HEK293 (cell line): ENCODE measurements at regions not wholly inside any gene's neighbourhood (a gene's known extent, or its start where the extent isn't known, plus 50 kb on each side); places are given as distances from the start of the nearest gene placed in this dataset.
"Not testable (repeated sequence)": the region's sequence is repeated elsewhere in the genome, so short reads cannot be mapped to it uniquely, and the experiment has no call there.

Experiments
- HOXA7 ChIP-seq: sonication (generic); formaldehyde crosslinking; IDR thresholded peaks from 2 replicates; pipeline ENCODE4 v1.8.1; 2022; ENCODE audit warnings: missing genetic modification reagents, borderline replicate concordance
- SCRT1 ChIP-seq: fragments of 450-650 bp; formaldehyde crosslinking; IDR thresholded peaks from 2 replicates; pipeline ENCODE4 v1.5.1; 2016; ENCODE audit warnings: missing biosample characterization, missing genetic modification characterization, borderline replicate concordance
- SETDB1 ChIP-seq: IDR thresholded peaks from one replicate; pipeline ENCODE4 v1.6.1; 2017; ENCODE audit warnings: mild to moderate bottlenecking, low read length, moderate library complexity, mixed read lengths; ENCODE audit not compliant: insufficient read length
- ZFHX2 ChIP-seq: fragments of 450-650 bp; formaldehyde crosslinking; conservative IDR thresholded peaks from 2 replicates; pipeline ENCODE4 v1.5.1; 2016; ENCODE audit warnings: missing biosample characterization, missing genetic modification characterization
- ZFP3 ChIP-seq: fragments of 450-650 bp; formaldehyde crosslinking; IDR thresholded peaks from 2 replicates; pipeline ENCODE4 v1.5.1; 2016; ENCODE audit warnings: low read depth, missing biosample characterization, missing genetic modification characterization
- ZNF2 ChIP-seq: fragments of 450-650 bp; formaldehyde crosslinking; IDR thresholded peaks from 2 replicates; pipeline ENCODE4 v1.5.1; 2016; ENCODE audit warnings: missing biosample characterization, missing genetic modification characterization
- TF ChIP-seq, protein P1 (sequence below): fragments of 450-650 bp; formaldehyde crosslinking; IDR thresholded peaks from 2 replicates; pipeline ENCODE4 v1.5.1; 2016; ENCODE audit warnings: missing biosample characterization, missing genetic modification characterization
- TF ChIP-seq, protein P2 (sequence below): fragments of 450-650 bp; formaldehyde crosslinking; IDR thresholded peaks from 2 replicates; pipeline ENCODE4 v1.5.1; 2016; ENCODE audit warnings: missing biosample characterization, missing genetic modification characterization, low read depth

DNA sequence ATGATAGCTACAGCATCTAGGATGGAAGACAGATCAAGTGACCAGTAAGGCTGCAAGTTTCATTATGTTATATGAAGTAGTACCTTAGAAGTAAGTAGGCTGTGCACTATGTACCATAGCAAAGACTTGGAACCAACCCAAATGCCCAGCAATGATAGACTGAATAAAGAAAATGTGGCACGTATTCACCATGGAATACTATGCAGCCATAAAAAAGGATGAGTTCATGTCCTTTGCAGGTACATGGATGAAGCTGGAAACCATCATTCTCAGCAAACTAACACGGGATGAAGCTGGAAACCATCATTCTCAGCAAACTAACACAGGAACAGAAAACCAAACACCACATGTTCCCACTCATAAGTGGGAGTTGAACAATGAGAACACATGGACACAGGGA, 122.9 kb upstream of the DAP start:
- TF ChIP-seq, protein P1, sequence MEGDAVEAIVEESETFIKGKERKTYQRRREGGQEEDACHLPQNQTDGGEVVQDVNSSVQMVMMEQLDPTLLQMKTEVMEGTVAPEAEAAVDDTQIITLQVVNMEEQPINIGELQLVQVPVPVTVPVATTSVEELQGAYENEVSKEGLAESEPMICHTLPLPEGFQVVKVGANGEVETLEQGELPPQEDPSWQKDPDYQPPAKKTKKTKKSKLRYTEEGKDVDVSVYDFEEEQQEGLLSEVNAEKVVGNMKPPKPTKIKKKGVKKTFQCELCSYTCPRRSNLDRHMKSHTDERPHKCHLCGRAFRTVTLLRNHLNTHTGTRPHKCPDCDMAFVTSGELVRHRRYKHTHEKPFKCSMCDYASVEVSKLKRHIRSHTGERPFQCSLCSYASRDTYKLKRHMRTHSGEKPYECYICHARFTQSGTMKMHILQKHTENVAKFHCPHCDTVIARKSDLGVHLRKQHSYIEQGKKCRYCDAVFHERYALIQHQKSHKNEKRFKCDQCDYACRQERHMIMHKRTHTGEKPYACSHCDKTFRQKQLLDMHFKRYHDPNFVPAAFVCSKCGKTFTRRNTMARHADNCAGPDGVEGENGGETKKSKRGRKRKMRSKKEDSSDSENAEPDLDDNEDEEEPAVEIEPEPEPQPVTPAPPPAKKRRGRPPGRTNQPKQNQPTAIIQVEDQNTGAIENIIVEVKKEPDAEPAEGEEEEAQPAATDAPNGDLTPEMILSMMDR (tag by site-specific recombination) = not testable (repeated sequence)
- TF ChIP-seq SETDB1; SCRT1 (tag by site-specific recombination); ZNF2 (tag by site-specific recombination); ZFHX2; ZFP3 (tag by site-specific recombination); HOXA7 (CRISPR knock-in tag): not testable (repeated sequence)
- TF ChIP-seq, protein P2, sequence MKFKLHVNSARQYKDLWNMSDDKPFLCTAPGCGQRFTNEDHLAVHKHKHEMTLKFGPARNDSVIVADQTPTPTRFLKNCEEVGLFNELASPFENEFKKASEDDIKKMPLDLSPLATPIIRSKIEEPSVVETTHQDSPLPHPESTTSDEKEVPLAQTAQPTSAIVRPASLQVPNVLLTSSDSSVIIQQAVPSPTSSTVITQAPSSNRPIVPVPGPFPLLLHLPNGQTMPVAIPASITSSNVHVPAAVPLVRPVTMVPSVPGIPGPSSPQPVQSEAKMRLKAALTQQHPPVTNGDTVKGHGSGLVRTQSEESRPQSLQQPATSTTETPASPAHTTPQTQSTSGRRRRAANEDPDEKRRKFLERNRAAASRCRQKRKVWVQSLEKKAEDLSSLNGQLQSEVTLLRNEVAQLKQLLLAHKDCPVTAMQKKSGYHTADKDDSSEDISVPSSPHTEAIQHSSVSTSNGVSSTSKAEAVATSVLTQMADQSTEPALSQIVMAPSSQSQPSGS (tag by site-specific recombination) = not testable (repeated sequence)
